OCI-LY3 (cell line): ENCODE measurements at regions not wholly inside any gene's neighbourhood (a gene's known extent, or its start where the extent isn't known, plus 50 kb on each side); places are given as distances from the start of the nearest gene placed in this dataset.

Experiments used
- H2AFZ ChIP-seq: fragments of 200-600, 300-600 bp; shearing (Covaris generic); 2 replicates; pipeline ENCODE4 v1.6.0; 2014; ENCODE audit warnings: antibody characterized with exemption, low read depth, low read length
- H3K27ac ChIP-seq: fragments of 200-600, 300-600 bp; sonication (generic); 2 replicates; pipeline ENCODE4 v1.5.1; 2014; ENCODE audit warnings: mild to moderate bottlenecking, low read length, moderate library complexity, mixed read lengths
- H3K27me3 ChIP-seq: fragments of 200-600, 300-600 bp; sonication (generic); 2 replicates; pipeline ENCODE4 v1.6.1; 2014; ENCODE audit warnings: low read depth, low read length, mixed read lengths
- H3K36me3 ChIP-seq: fragments of 200-600, 300-600 bp; sonication (generic); replicated peaks from 2 replicates; pipeline ENCODE3; 2014; ENCODE audit warnings: low read depth, low read length, mixed read lengths
- H3K4me1 ChIP-seq: fragments of 300-600, 200-600 bp; sonication (generic); 2 replicates; pipeline ENCODE4 v1.6.1; 2014; ENCODE audit warnings: low read length, mixed read lengths
- H3K4me2 ChIP-seq: fragments of 200-600, 300-600 bp; sonication (generic); 2 replicates; pipeline ENCODE4 v1.6.1; 2014; ENCODE audit warnings: low read length, mixed read lengths
- H3K4me3 ChIP-seq: fragments of 300-600, 200-600 bp; sonication (generic); 2 replicates; pipeline ENCODE4 v1.5.1; 2014; ENCODE audit warnings: antibody characterized with exemption, mild to moderate bottlenecking, low read length, moderate library complexity
- H3K79me2 ChIP-seq: fragments of 300-600, 200-600 bp; shearing (Covaris generic); 2 replicates; pipeline ENCODE4 v1.6.1; 2014; ENCODE audit warnings: mild to moderate bottlenecking, low read length, mixed read lengths
- H3K9ac ChIP-seq: fragments of 300-600, 200-600 bp; shearing (Covaris generic); 2 replicates; pipeline ENCODE4 v1.6.0; 2014; ENCODE audit warnings: mild to moderate bottlenecking, low read length, moderate library complexity
- H3K9me3 ChIP-seq: fragments of 200-600, 300-600 bp; shearing (Covaris generic); 2 replicates; pipeline ENCODE4 v1.6.1; 2014; ENCODE audit warnings: low read length, mixed read lengths; ENCODE audit not compliant: insufficient read depth
- H4K20me1 ChIP-seq: fragments of 200-600, 300-600 bp; sonication (generic); 2 replicates; pipeline ENCODE4 v1.6.1; 2016; ENCODE audit warnings: low read length, mixed read lengths; ENCODE audit not compliant: insufficient read depth
- CTCF ChIP-seq: fragments of 200-600, 300-600 bp; sonication (generic); IDR thresholded peaks from 2 replicates; pipeline ENCODE4 v1.5.1; 2014; ENCODE audit warnings: antibody characterized with exemption, low read length, low read depth
- EZH2phosphoT487 ChIP-seq: fragments of 200-600 bp; shearing (Covaris generic); IDR thresholded peaks from 2 replicates; pipeline ENCODE4 v1.6.1; 2018; ENCODE audit warnings: antibody characterized with exemption, mixed run types, low read depth

GRCh38 chr1:69290291-69290690 lies 277.4 kb upstream of the LRRC7 start:
- H3K36me3 ChIP-seq = no peaks in the 10 kb centered on the region
- H3K9me3 ChIP-seq = no peaks in the 10 kb centered on the region
- H3K9ac ChIP-seq = no peak overlapping the region
- no peaks in the 10 kb centered on the region for H3K27me3 ChIP-seq
- no peaks in the 10 kb centered on the region for H3K4me1 ChIP-seq
- no peak overlapping the region for H3K27ac ChIP-seq
- H2AFZ ChIP-seq = no peak overlapping the region
- H3K4me3 ChIP-seq = no peak overlapping the region
- no peaks in the 10 kb centered on the region for H3K79me2 ChIP-seq
- H3K4me2 ChIP-seq = no peak overlapping the region
- no peaks in the 10 kb centered on the region for H4K20me1 ChIP-seq
- no peak for TF ChIP-seq EZH2phosphoT487
- no peak for TF ChIP-seq CTCF

GRCh38 chr1:69291541-69291940 lies 276.2 kb upstream of the LRRC7 start:
- no peaks in the 10 kb centered on the region for H3K79me2 ChIP-seq
- no peak overlapping the region for H3K27ac ChIP-seq
- no peaks in the 10 kb centered on the region for H3K4me1 ChIP-seq
- H3K4me3 ChIP-seq = no peak overlapping the region
- TF ChIP-seq EZH2phosphoT487 = no peak
- TF ChIP-seq CTCF = no peak
- no peaks in the 10 kb centered on the region for H3K9me3 ChIP-seq
- H3K4me2 ChIP-seq = no peak overlapping the region
- no peak overlapping the region for H2AFZ ChIP-seq
- no peaks in the 10 kb centered on the region for H4K20me1 ChIP-seq
- H3K27me3 ChIP-seq = no peaks in the 10 kb centered on the region
- no peaks in the 10 kb centered on the region for H3K36me3 ChIP-seq
- H3K9ac ChIP-seq = no peak overlapping the region

GRCh38 chr1:69292833-69293232 lies 274.9 kb upstream of the LRRC7 start:
- Histone ChIP-seq H4K20me1 (no peaks in the 10 kb centered on the region), H3K9ac (no peak overlapping the region), H3K9me3 (no peaks in the 10 kb centered on the region), H3K36me3 (no peaks in the 10 kb centered on the region), H3K27me3 (no peaks in the 10 kb centered on the region), H3K27ac (no peak overlapping the region), H2AFZ (no peak overlapping the region), H3K4me2 (no peak overlapping the region), H3K79me2 (no peaks in the 10 kb centered on the region), H3K4me1 (no peaks in the 10 kb centered on the region), H3K4me3 (no peak overlapping the region)
- no peak for TF ChIP-seq CTCF
- no peak for TF ChIP-seq EZH2phosphoT487

- no peak overlapping the region for H3K27ac ChIP-seq
- TF ChIP-seq EZH2phosphoT487 (no peak), CTCF (no peak)
- H2AFZ ChIP-seq = no peak overlapping the region
- no peaks in the 10 kb centered on the region for H3K36me3 ChIP-seq
- H3K4me2 ChIP-seq = no peak overlapping the region
- H3K4me1 ChIP-seq = no peaks in the 10 kb centered on the region
- no peak overlapping the region for H3K4me3 ChIP-seq
- no peaks in the 10 kb centered on the region for H4K20me1 ChIP-seq
- H3K9ac ChIP-seq = no peak overlapping the region
- no peaks in the 10 kb centered on the region for H3K79me2 ChIP-seq
- no peaks in the 10 kb centered on the region for H3K9me3 ChIP-seq
- no peaks in the 10 kb centered on the region for H3K27me3 ChIP-seq
These were observed 273.6 kb upstream of the LRRC7 start for GRCh38 chr1:69294171-69294570.
